Kidney glomerular epithelial cell (primary cell): ENCODE measurements at regions not wholly inside any gene's neighbourhood (a gene's known extent, or its start where the extent isn't known, plus 50 kb on each side); places are given as distances from the start of the nearest gene placed in this dataset.

Experiments used
- DNase-seq: peaks from one replicate; lab custom pipeline; 2025; lab: John Stamatoyannopoulos, UW

DNA sequence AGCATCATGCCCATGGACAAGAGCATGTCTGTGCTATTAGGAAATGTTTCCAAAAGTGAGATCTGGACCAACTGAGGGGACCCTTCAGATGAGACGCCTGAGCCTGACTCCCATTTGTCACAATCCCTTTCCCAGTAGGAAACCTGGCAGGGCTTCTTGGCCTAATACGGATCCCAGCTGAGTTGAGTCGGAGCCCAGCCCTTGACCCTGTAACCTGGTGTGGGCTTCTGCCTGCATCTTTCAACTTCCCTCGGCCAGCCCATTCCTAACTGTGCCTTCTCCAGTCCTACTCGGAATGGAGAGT lies 148.3 kb downstream of the IRX2 start:
- DNase-seq, result no peak

DNA sequence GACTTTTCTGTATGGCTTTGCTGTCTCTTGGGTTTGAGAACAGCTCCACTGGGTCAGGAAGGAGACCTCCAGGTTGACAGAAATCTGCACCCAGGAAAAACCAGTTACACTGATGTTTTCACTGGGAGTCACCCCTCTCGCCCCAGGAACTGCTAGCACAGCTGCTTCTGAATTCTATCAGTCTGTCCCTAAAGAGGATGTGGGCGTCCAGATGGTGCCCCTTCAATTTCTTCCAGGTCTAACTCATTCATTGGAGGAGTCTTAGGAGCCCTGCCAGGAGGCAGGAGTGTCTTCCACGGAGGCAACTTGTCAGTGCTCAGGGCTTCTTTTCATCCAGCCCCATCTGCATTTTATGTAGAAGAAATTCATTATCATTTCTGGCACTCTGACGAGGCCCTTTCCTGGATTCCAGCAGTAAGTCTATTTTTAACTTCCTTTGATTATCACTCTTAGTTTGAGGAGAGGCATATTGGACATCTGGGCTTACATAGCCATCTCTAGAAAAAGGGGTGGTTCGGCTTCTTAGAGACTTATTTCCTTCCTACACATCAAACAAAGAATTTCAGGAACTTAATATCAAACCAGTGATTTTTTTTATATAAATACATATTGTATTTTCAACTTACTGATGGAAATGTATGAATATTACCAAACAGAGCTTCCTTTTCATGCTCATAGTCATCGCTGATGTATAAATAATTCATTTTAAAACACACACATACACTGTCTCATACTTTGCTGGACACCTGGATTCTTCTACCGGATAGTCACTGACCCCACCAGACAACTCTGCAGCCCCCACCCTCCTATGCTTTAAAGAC lies 148.8 kb downstream of the IRX2 start:
- DNase-seq, result no peak

- no peak for DNase-seq
These were observed 153.0 kb downstream of the IRX2 start for GRCh38 chr5:2598503-2598902.

DNA sequence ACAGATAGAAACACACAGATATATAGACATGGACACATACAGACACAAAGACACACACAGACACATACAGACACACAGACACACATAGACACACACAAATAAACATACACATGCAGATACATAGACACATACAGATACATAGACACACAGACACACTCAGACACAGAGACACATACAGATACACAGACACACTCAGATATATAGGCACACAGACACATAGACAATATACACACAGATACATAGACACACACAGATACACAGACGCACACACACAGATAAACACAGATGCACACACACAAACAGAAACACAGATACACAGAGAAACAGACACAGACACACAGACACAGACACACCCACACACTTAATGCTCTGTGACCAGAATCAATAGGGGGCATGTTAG lies 156.8 kb downstream of the IRX2 start:
- no peak for DNase-seq

DNA sequence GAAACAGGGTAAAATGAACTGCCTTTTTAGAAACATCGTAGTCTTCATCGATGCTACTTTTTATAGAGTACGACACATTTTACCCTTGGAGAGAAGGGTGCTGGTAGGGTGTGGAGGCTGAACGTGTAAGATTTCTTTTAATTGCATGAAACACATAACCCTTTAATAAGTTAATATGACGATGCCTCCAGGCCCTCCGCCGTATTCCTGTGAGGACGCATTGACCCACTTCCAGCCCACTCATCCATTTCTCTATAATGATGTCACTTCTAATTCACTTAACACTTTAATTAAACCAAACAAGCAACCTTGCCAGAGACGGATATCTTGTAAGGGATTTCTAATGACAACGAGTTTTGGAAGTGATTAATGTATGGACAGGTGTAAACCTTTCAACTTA lies 158.7 kb downstream of the IRX2 start:
- DNase-seq, result no peak

DNA sequence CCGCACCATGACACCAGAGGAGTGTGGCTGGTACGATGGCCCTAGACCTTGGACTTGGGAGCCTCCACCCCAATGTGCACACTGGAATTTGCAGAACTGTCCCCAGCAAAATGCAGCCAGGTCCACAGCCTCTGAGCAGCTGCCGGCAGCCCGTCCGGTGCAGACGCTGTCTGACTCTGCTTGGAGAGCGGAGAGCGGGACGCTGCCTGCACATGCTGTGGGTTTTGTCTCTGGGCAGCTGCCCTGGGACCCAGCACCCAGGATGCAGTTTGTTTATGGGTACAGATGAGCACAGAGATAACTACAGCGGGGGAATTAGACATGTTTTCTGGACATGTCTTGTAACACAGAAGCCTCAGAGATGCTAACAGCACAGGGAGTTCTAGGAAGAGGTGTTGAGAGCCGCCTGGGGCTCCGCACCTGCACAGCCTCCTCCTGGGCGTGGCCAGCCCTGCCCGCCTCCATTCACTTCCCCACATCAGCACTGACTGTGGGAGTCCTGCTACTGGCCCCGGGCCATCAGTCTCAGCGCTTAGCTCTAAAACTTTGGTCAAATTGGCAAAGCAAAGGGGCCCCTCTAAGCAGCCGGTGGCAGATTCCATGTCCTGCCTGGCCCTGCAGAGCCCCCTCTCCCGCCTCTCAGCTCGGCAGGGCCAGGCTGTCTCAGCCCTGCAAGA lies 159.6 kb downstream of the IRX2 start:
- DNase-seq, result no peak

DNA sequence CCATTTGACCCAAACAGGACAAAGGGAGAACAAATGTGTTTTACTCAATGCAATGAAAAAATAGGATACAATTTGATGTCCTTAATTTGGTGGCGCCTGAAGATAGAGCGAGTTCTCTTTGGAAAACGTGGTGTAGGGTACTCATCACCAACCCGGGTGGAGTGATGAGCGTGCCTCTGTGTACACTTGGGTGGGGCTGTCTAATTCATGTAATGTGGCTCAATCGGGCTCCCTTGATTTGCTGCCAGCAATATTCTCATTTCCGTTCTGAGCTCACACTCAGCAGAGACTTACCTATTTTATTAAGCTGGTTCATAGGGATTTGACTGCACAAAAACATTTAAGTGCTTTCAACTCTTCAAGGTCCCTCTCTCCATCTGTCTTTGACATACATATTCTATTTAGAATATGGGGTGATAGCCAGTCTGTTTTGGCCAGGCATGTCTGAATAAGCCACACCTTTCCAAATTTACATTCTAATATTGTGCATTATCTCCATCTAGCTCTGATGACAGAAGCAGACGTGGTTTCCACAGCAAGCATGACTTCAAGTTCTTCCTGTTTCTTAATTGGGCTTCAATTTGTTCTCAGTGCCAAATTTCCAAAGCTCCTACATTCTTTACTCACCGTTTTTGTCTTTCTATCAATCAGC lies 162.5 kb downstream of the IRX2 start:
- no peak for DNase-seq

- no peak for DNase-seq
These were observed 164.1 kb downstream of the IRX2 start for GRCh38 chr5:2587189-2588031.

DNA sequence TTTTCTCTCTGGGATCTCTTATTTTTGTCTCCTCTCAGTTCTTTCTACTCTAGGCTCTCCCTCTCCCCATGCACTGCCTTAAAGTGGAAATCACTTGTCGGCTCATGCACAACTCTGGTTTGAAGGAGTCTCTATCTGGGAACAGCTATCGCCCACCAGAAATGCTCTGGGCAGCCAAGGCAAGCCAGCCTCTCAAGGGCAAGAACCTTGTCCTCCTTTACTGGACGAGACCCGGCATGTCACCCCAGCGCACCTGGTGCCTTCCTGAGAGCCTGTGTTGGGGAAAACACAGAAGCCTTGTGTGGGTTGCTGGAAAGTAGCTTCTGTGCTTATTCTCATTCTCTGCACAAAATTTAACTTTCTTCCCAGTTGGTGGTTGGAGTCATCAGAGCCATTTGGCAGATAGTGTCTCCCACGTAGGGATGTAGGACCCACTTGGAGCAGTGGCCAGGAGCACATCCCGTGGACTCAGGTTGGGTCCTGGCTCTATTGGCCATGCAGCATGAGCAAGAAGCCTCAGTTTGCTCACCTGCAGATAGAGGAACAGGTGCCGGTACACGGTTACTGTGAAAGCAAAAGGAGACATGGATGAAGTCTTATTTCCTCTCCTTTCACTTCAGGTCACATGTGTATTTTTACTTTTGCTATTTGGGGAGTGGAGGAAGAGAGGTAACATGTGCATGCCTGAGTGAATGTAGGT lies 165.3 kb downstream of the IRX2 start:
- DNase-seq, result no peak

GRCh38 chr5:2584579-2585269 lies 166.8 kb downstream of the IRX2 start:
- DNase-seq, result no peak

DNA sequence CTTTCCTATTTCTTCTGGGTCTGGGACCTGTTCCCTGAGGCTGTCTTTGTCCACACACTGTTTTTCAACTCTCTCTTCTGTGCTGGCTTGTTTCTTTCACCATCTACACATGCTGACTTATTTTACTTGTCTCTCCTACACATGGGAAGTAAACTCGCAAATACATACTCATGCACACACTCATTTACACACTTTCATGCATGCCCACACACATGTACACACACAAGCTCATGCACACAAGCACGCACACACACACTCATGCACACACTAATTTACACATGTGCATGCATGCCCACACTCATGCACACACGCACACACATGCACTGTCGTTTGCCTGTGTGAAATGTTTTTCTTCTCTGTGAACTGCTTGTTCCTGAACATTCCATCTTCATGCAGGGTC lies 169.0 kb downstream of the IRX2 start:
- DNase-seq, result no peak

GRCh38 chr5:2582106-2582505 lies 169.4 kb downstream of the IRX2 start:
- DNase-seq, result no peak

- DNase-seq, result no peak
These were observed 170.1 kb downstream of the IRX2 start for GRCh38 chr5:2581418-2581817.

DNA sequence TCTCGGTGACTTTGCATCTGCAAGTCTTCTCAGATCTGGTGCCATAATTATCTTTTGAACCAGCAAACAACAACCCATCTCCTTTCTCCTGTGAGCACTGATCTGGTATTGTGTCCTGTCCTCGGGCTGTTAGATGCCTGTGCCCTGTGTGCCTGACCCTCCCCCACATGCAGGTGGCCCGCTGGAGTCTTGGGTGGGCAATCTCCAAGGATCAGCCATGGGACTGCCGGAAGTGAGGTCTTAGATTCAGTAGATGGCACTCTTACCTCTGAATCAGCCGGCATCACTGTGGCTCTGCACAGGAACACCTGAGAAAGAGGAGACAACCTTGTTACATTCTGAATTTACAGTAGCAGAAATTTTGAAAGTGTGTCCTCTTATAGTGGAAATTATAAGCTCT lies 172.4 kb downstream of the IRX2 start:
- DNase-seq, result no peak

DNA sequence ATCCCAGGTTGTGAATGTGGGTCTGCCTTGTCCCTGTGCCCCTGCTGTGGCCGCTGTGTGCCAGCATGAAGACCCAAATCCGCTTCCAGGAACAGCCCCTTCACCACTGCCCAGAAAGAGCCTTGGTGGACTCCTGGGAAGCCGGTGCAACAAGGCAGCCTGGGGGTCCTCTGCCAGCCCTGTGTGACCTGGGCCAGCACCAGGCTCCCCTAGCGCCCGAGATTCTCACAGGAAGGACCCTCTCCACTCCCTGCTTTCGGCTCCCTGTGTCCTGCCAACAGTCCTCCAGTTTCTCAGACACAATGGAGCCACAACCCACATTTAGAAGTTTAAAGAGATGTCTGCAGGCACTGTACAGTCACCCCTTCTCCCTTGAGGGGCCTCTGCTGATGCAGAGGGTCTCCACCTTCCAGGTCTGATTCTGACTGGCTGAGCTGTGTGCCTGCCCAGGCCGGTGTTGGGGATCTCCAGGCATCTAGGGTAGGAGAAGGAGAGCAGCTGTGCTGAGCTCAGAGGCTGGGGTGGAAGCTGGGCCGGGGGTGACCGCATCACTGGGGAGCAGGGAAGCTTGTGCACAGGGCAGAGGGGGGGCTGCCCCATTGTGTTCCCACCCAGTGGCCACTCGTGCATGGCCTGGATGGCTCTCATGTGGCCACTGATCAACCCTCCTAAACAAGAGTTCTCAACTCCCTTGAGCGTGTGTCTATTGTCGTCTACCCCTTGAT lies 174.0 kb downstream of the IRX2 start:
- no peak for DNase-seq

GRCh38 chr5:2576823-2577222 lies 174.7 kb downstream of the IRX2 start:
- DNase-seq, result no peak

DNA sequence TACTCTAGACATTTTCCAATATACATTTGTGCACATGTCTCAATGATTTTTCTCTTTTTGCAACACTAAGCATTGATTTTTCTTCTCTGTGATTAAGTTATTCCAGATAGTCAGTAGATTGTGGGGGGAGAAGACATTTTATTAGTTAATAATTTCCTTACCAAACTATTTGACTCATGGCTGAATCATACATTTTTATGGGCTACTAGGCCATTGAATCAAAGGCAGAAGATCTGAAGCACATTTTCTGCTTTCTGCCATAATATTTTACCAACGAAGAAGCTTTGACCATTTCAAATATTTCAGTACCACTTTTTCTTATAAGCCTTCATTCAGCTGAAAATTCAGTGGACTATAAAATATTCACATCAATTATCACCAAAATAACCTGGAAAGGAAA lies 175.6 kb downstream of the IRX2 start:
- no peak for DNase-seq

DNA sequence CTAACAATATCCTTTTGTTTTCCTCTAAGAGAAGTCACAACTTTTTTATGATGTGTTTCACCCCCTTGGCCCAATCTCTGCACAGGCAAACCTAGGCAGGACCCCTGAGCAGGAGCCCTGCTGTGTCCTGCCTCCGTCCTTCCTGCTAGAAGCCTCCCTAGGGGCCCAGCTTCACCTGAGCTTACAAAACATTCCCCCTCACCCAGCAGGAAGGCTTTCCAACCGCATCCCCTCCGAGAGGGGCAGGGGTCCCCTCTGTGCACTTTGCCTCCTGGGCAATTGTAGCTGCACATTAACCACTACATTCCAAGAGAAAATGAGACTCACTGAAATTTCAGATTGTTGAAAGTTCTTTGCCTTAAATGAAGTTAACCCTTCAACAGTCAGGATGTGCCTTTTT lies 176.2 kb downstream of the IRX2 start:
- DNase-seq, result no peak

DNA sequence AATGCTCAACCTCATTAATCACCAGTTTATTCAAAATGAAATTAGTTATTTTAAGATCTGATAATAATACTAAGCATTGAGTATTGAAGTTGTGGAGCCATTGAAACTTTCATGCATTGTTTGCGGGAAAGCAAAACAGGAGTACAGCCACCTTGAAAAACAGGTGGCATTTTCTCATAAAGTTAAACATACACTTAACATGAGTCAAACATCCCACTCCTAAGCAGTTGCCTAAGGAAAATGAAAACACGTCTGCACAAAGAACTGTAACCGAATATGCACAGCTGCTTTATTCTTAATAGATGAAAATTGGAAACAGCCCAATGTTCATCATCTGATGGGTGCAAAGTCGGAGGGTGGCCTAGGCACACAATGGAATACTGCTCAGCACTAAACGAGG lies 177.3 kb downstream of the IRX2 start:
- DNase-seq, result no peak

- no peak for DNase-seq
These were observed 180.9 kb downstream of the IRX2 start for GRCh38 chr5:2570586-2570985.
